A673 (cell line): ENCODE measurements at regions not wholly inside any gene's neighbourhood (a gene's known extent, or its start where the extent isn't known, plus 50 kb on each side); places are given as distances from the start of the nearest gene placed in this dataset.

Source experiments
- BruUV-seq: library from RNA; stranded (reverse); fragments of 400-500 nt; replicated peaks from 2 replicates; lab custom pipeline; 2021; lab: Mats Ljungman, UMichigan
- CTCF ChIA-PET: fragments of 300-600 bp; sonication (Branson Sonifier 250); formaldehyde crosslinking; loops from one replicate; lab custom pipeline; 2022; ENCODE audit warnings: antibody characterized with exemption; lab: Charles Lee
- POLR2A ChIA-PET: fragments of 300-600 bp; sonication (Branson Sonifier 250); formaldehyde crosslinking; loops from one replicate; lab custom pipeline; 2022; ENCODE audit warnings: antibody characterized with exemption; ENCODE audit not compliant: low non-redundant PET; lab: Charles Lee
- DNase-seq: peaks from one replicate; pipeline ENCODE4 v3.0.0-alpha.2; 2015; ENCODE audit warnings: low spot score
- H3K27ac ChIP-seq: fragments of 200-600 bp; sonication (generic); 2 replicates; pipeline ENCODE4 v1.5.1; 2016; ENCODE audit warnings: mixed run types, low read depth, mild to moderate bottlenecking, mixed read lengths, antibody characterized with exemption, low read length; ENCODE audit not compliant: poor library complexity, severe bottlenecking
- H3K27me3 ChIP-seq: fragments of 200-600 bp; sonication (generic); replicated peaks from 2 replicates; pipeline ENCODE4 v1.6.1; 2017; ENCODE audit warnings: mixed run types, low read depth, mild to moderate bottlenecking, mixed read lengths, antibody characterized with exemption, low read length; ENCODE audit not compliant: insufficient read depth, poor library complexity
- H3K36me3 ChIP-seq: fragments of 200-600 bp; sonication (generic); 2 replicates; pipeline ENCODE4 v1.6.1; 2016; ENCODE audit warnings: mixed run types, mild to moderate bottlenecking, mixed read lengths, antibody characterized with exemption, low read length; ENCODE audit not compliant: insufficient read depth, poor library complexity, severe bottlenecking
- H3K4me1 ChIP-seq: fragments of 200-600 bp; sonication (generic); 2 replicates; pipeline ENCODE4 v1.6.1; 2017; ENCODE audit warnings: mixed run types, mild to moderate bottlenecking, mixed read lengths, antibody characterized with exemption, low read length; ENCODE audit not compliant: insufficient read depth, poor library complexity, severe bottlenecking
- H3K4me3 ChIP-seq: fragments of 200-600 bp; sonication (generic); 2 replicates; pipeline ENCODE4 v1.5.1; 2016; ENCODE audit warnings: low read depth, mixed run types, mild to moderate bottlenecking, mixed read lengths, low read length; ENCODE audit not compliant: poor library complexity, severe bottlenecking
- H3K9me3 ChIP-seq: fragments of 200-600 bp; sonication (generic); 2 replicates; pipeline ENCODE4 v1.6.1; 2016; ENCODE audit warnings: mixed run types, low read depth, mild to moderate bottlenecking, mixed read lengths, antibody characterized with exemption, low read length; ENCODE audit not compliant: poor library complexity, severe bottlenecking
- EZH2 ChIP-seq: fragments of 200-600 bp; sonication (generic); IDR thresholded peaks from 2 replicates; pipeline ENCODE4 v1.6.1; 2017; ENCODE audit warnings: borderline replicate concordance, low read depth, mild to moderate bottlenecking, mixed read lengths, antibody characterized with exemption, low read length; ENCODE audit not compliant: poor library complexity, severe bottlenecking
- intact Hi-C: fragments of 100-400 bp; cut with micrococcal nuclease; formaldehyde crosslinking; loops from one replicate; pipeline ENCODE4 v1.10.0; 2022; ENCODE audit not compliant: unreplicated experiment
- TF ChIP-seq, protein P1 (sequence below): fragments of 300-800, 200-600 bp; sonication (generic); conservative IDR thresholded peaks from 2 replicates; pipeline ENCODE4 v1.5.1; 2017; ENCODE audit warnings: low read depth, mild to moderate bottlenecking, antibody characterized with exemption, low read length, moderate library complexity, mixed read lengths

DNA sequence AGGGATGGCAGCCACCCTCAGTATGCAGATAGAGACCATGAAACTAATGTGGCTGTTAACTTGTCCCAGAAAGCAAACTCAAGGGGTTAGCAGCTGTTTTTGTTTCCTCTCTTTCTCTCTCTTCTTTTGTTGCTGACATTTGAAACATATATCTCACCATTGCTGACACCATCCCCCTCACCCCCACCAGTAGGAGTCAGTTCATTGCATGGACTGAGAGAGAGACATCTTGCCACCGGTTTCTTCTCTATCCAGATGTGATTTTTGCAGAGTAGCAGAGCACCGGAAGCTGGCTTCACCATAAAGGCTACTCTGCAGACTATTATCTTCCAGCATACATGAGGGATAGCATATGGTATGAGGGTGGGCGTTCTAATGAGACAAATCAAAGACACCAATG, 177.1 kb upstream of the FRG1 start:
- DNase-seq, result no peak

DNA sequence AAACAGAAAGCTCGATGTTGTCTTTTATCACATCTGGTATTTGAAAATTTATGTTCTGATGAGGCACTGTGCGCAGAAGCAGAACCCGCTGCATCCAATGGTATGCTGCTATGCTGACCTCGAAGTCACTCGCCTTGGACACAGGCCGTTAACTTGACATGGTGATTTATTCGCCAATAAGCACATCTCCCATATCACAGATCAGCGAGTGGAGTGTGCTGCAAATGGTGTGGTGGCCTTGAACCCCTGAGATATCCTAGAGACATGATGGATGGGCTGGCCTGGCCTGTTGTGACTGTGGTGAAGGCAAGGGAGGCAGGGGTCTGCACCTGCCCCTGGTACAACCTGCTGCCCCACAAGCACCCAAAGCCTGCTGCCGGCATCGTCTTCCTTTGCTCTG, 175.4 kb upstream of the FRG1 start:
- no TSS peak for BruUV-seq

More for the DNA sequence above, 177.1 kb upstream of the FRG1 start:
- no TSS peak for BruUV-seq
- POLR2A ChIA-PET, result no interaction called here
- intact Hi-C loops, result no loop called here
- Histone ChIP-seq H3K4me1 (no peaks in the 10 kb centered on the region), H3K27ac (no peak overlapping the region), H3K27me3 (peaks cover 6% of the 10 kb centered on the region), H3K4me3 (no peak overlapping the region), H3K9me3 (no peaks in the 10 kb centered on the region), H3K36me3 (no peaks in the 10 kb centered on the region)
- CTCF ChIA-PET, result no interaction called here
- TF ChIP-seq, protein P1, sequence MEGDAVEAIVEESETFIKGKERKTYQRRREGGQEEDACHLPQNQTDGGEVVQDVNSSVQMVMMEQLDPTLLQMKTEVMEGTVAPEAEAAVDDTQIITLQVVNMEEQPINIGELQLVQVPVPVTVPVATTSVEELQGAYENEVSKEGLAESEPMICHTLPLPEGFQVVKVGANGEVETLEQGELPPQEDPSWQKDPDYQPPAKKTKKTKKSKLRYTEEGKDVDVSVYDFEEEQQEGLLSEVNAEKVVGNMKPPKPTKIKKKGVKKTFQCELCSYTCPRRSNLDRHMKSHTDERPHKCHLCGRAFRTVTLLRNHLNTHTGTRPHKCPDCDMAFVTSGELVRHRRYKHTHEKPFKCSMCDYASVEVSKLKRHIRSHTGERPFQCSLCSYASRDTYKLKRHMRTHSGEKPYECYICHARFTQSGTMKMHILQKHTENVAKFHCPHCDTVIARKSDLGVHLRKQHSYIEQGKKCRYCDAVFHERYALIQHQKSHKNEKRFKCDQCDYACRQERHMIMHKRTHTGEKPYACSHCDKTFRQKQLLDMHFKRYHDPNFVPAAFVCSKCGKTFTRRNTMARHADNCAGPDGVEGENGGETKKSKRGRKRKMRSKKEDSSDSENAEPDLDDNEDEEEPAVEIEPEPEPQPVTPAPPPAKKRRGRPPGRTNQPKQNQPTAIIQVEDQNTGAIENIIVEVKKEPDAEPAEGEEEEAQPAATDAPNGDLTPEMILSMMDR, result no peak
- TF ChIP-seq EZH2, result no peak

DNA sequence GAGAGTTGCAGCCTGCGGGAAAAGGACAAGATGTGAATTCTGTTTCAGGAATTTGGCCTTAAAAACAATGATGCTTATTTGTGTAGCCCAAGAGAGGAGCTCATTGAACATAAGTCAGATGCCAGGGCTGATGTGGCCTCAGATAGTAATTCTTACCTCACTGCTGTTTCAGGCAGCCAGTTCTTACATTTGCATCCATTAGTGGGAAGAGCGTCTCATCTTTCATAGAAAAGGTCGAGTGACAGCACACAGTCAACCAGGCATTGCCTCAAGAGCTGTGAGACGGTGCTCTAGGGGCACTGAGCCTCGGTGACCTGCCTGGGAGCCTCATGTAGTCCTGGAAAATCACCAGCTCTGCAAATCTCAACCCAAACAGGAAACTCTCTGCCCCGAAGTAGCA, 174.9 kb upstream of the FRG1 start:
- intact Hi-C loops, result no loop called here
- no peaks in the 10 kb centered on the region for H3K9me3 ChIP-seq
- CTCF ChIA-PET, result no interaction called here
- TF ChIP-seq EZH2, result no peak
- TF ChIP-seq, protein P1, result no peak
- H3K4me1 ChIP-seq, result no peaks in the 10 kb centered on the region
- H3K36me3 ChIP-seq, result no peaks in the 10 kb centered on the region
- H3K27ac ChIP-seq, result no peak overlapping the region
- DNase-seq, result no peak
- no peak overlapping the region for H3K4me3 ChIP-seq
- no TSS peak for BruUV-seq
- H3K27me3 ChIP-seq, result peaks cover 7% of the 10 kb centered on the region
- POLR2A ChIA-PET, result no interaction called here

More for the DNA sequence above, 175.4 kb upstream of the FRG1 start:
- H3K4me1 ChIP-seq, result no peaks in the 10 kb centered on the region
- POLR2A ChIA-PET, result no interaction called here
- TF ChIP-seq, protein P1, result no peak
- TF ChIP-seq EZH2, result no peak
- no peak overlapping the region for H3K4me3 ChIP-seq
- intact Hi-C loops, result no loop called here
- no peaks in the 10 kb centered on the region for H3K9me3 ChIP-seq
- no peak overlapping the region for H3K27ac ChIP-seq
- H3K36me3 ChIP-seq, result no peaks in the 10 kb centered on the region
- CTCF ChIA-PET, result no interaction called here
- no peak for DNase-seq
- peaks cover 7% of the 10 kb centered on the region for H3K27me3 ChIP-seq
